ENCODE measurements at regions not wholly inside any gene's neighbourhood (a gene's known extent, or its start where the extent isn't known, plus 50 kb on each side); places are given as distances from the start of the nearest gene placed in this dataset.

- no peak overlapping the region for H3K4me3 ChIP-seq (ENCODE audit: low read length)
- no peaks in the 10 kb centered on the region for H3K36me3 Mint-ChIP-seq
- no peaks in the 10 kb centered on the region for H3K9me3 ChIP-seq (ENCODE audit: control insufficient read depth, insufficient read depth, low read length)
- no CpG with 5 or more reads among the region's 1 CpG for WGBS (ENCODE audit: insufficient coverage)
- no peaks in the 10 kb centered on the region for H3K36me3 ChIP-seq (ENCODE audit: control insufficient read depth, insufficient read depth, low read length)
- H3K4me3 Mint-ChIP-seq = no peak overlapping the region
- no peak overlapping the region for H3K27ac ChIP-seq (ENCODE audit: low read length)
- TF ChIP-seq CTCF (IDR thresholded peaks at IDR 0.05) = no peak
- no peak overlapping the region for H3K27ac Mint-ChIP-seq
- peaks cover 2 to 11% of the 10 kb centered on the region in 2 donors for H3K27me3 Mint-ChIP-seq (ENCODE audit: low read depth in 2 of 2)
- DNase-seq (no peak), ATAC-seq (no peak)
- intact Hi-C loops (cut with micrococcal nuclease) = no loop called here
- no peaks in the 10 kb centered on the region for H3K4me1 ChIP-seq (ENCODE audit: control insufficient read depth, insufficient read depth, low read length)
- H3K9me3 Mint-ChIP-seq = peaks cover 2 to 5% of the 10 kb centered on the region in 2 donors
- H3K27me3 ChIP-seq (ENCODE audit: control insufficient read depth, insufficient read depth, low read length) = no peaks in the 10 kb centered on the region
- H3K4me1 Mint-ChIP-seq = no peaks in the 10 kb centered on the region
These were observed 138.3 kb upstream of the ETAA1 start for GRCh38 chr2:67258831-67259230.

GRCh38 chr2:67259556-67260342, 137.4 kb upstream of the ETAA1 start:
- H3K36me3 ChIP-seq (ENCODE audit: control insufficient read depth, insufficient read depth, low read length) = no peaks in the 10 kb centered on the region
- Mint-ChIP-seq H3K4me1 (no peaks in the 10 kb centered on the region), H3K9me3 (peaks cover 0 to 2% of the 10 kb centered on the region in 2 donors), H3K27ac (no peak overlapping the region), H3K4me3 (no peak overlapping the region), H3K27me3 (ENCODE audit: low read depth in 2 of 2) (peaks cover 2 to 7% of the 10 kb centered on the region in 2 donors), H3K36me3 (no peaks in the 10 kb centered on the region)
- no peaks in the 10 kb centered on the region for H3K9me3 ChIP-seq (ENCODE audit: control insufficient read depth, insufficient read depth, low read length)
- intact Hi-C loops (cut with micrococcal nuclease) = no loop called here
- ATAC-seq (no peak), DNase-seq (no peak)
- TF ChIP-seq CTCF (IDR thresholded peaks at IDR 0.05) = no peak
- 77% methylated on average over 5 of the region's 5 CpGs for WGBS (ENCODE audit: insufficient coverage)
- no peak overlapping the region for H3K27ac ChIP-seq (ENCODE audit: low read length)
- no peaks in the 10 kb centered on the region for H3K27me3 ChIP-seq (ENCODE audit: control insufficient read depth, insufficient read depth, low read length)
- H3K4me1 ChIP-seq (ENCODE audit: control insufficient read depth, insufficient read depth, low read length) = no peaks in the 10 kb centered on the region
- no peak overlapping the region for H3K4me3 ChIP-seq (ENCODE audit: low read length)

GRCh38 chr2:67260343-67261277, 136.5 kb upstream of the ETAA1 start:
- H3K27ac ChIP-seq (ENCODE audit: low read length) = no peak overlapping the region

More at GRCh38 chr2:67260343-67261277, 136.5 kb upstream of the ETAA1 start:
- peaks cover 5 to 11% of the 10 kb centered on the region in 2 donors for H3K27me3 Mint-ChIP-seq (ENCODE audit: low read depth in 2 of 2)
- H3K27ac Mint-ChIP-seq = no peak overlapping the region
- Histone ChIP-seq H3K9me3 (ENCODE audit: control insufficient read depth, insufficient read depth, low read length) (no peaks in the 10 kb centered on the region), H3K27me3 (ENCODE audit: control insufficient read depth, insufficient read depth, low read length) (no peaks in the 10 kb centered on the region), H3K36me3 (ENCODE audit: control insufficient read depth, insufficient read depth, low read length) (no peaks in the 10 kb centered on the region), H3K4me1 (ENCODE audit: control insufficient read depth, insufficient read depth, low read length) (no peaks in the 10 kb centered on the region), H3K4me3 (ENCODE audit: low read length) (no peak overlapping the region)
- DNase-seq = no peak
- ATAC-seq = no peak
- H3K9me3 Mint-ChIP-seq = peaks cover 0 to 2% of the 10 kb centered on the region in 2 donors
- H3K36me3 Mint-ChIP-seq = no peaks in the 10 kb centered on the region
- 81% methylated on average over 10 of the region's 16 CpGs for WGBS (ENCODE audit: insufficient coverage)
- no peak for TF ChIP-seq CTCF (IDR thresholded peaks at IDR 0.05)
- no peaks in the 10 kb centered on the region for H3K4me1 Mint-ChIP-seq
- H3K4me3 Mint-ChIP-seq = no peak overlapping the region
- intact Hi-C loops (cut with micrococcal nuclease) = no loop called here

Data from natural killer cell (primary cell).